LNCAP (cell line): ENCODE measurements at regions not wholly inside any gene's neighbourhood (a gene's known extent, or its start where the extent isn't known, plus 50 kb on each side); places are given as distances from the start of the nearest gene placed in this dataset.

Experiments used
- CTCF ChIP-seq: fragments of 450-650 bp; IDR thresholded peaks from 2 replicates; pipeline ENCODE4 v1.5.1; 2017; ENCODE audit warnings: mild to moderate bottlenecking

- TF ChIP-seq CTCF = no peak
Measured at GRCh38 chr12:131487388-131488124, 223.3 kb upstream of the SFSWAP start.

- no peak for TF ChIP-seq CTCF
Measured at GRCh38 chr12:131489718-131490117, 221.2 kb upstream of the SFSWAP start.

GRCh38 chr12:131491155-131491554 lies 219.7 kb upstream of the SFSWAP start:
- no peak for TF ChIP-seq CTCF

- TF ChIP-seq CTCF = no peak
Measured at GRCh38 chr12:131491916-131492490, 218.9 kb upstream of the SFSWAP start.

- TF ChIP-seq CTCF = no peak
Measured at GRCh38 chr12:131493068-131493826, 217.6 kb upstream of the SFSWAP start.

GRCh38 chr12:131494216-131494615 lies 216.7 kb upstream of the SFSWAP start:
- TF ChIP-seq CTCF = no peak

GRCh38 chr12:131494741-131495524 lies 216.0 kb upstream of the SFSWAP start:
- TF ChIP-seq CTCF = no peak
